HepG2 (cell line): ENCODE measurements at regions not wholly inside any gene's neighbourhood (a gene's known extent, or its start where the extent isn't known, plus 50 kb on each side); places are given as distances from the start of the nearest gene placed in this dataset.

Experiments
- ATAC-seq: fragments of 200-7000 bp; cut with Tn5 transposase; 3 replicates; pipeline ENCODE4 v1.9.1; 2020; ENCODE audit warnings: mild to moderate bottlenecking, moderate library complexity
- BruUV-seq: library from RNA; stranded (reverse); fragments of 400-500 nt; replicated peaks from 2 replicates; lab custom pipeline; 2021; lab: Mats Ljungman, UMichigan
- CTCF ChIA-PET: fragments of 300-600 bp; formaldehyde crosslinking; extraction: SDS; loops from one replicate; lab custom pipeline; 2021; ENCODE audit warnings: low total read pairs, inconsistent platforms, low intra/inter-chr PET ratio; lab: Yijun Ruan, JAX
- POLR2A ChIA-PET: fragments of 350-600 bp; sonication (Branson Sonifier 250); formaldehyde crosslinking; loops from one replicate; lab custom pipeline; 2020; ENCODE audit warnings: antibody characterized with exemption, inconsistent platforms; lab: Yijun Ruan, JAX
- DNase-seq: peaks from one replicate; pipeline ENCODE4 v3.0.0-alpha.2; 2015; ENCODE audit warnings: low spot score
- FAIRE-seq: peaks from 3 replicates; lab custom pipeline; 2011; peaks lifted over from hg19 to GRCh38; lab: Jason Lieb, UNC
- H2AFZ ChIP-seq: one replicate; pipeline ENCODE4 v1.6.1; 2011; ENCODE audit warnings: low read length, inconsistent platforms
- H3K27ac ChIP-seq: fragments of 300-600 bp; 3 replicates; pipeline ENCODE4 v1.8.0; 2011; ENCODE audit warnings: mixed run types, mild to moderate bottlenecking, mixed read lengths, low read length, inconsistent platforms; ENCODE audit not compliant: insufficient read depth; ENCODE audit errors: extremely low read length
- H3K27me3 ChIP-seq, 2 experiments: fragments of 200-600 bp in 1 of 2; 2 replicates in 1 of 2; 3 replicates in 1 of 2; pipeline versions ENCODE4 v1.6.0 to v1.8.0; 2011; ENCODE audit warnings: low read length in 2 of 2, mild to moderate bottlenecking in 2 of 2, moderate library complexity in 2 of 2, inconsistent platforms in 1 of 2; ENCODE audit not compliant: insufficient read depth in 2 of 2, control insufficient read depth in 1 of 2
- H3K36me3 ChIP-seq, 2 experiments: fragments of 200-600 bp in 1 of 2; replicated peaks in 1 of 2; 2 replicates in 1 of 2; 3 replicates in 1 of 2; pipeline versions ENCODE4 v1.5.1 to v1.8.0; 2011; ENCODE audit warnings: low read length in 2 of 2, inconsistent platforms in 1 of 2; ENCODE audit not compliant: insufficient read depth in 2 of 2, control insufficient read depth in 1 of 2
- H3K4me1 ChIP-seq: 2 replicates; pipeline ENCODE4 v1.5.1; 2012; ENCODE audit warnings: low read length, inconsistent platforms; ENCODE audit not compliant: insufficient read depth
- H3K4me2 ChIP-seq: 2 replicates; pipeline ENCODE4 v1.6.0; 2011; ENCODE audit warnings: low read depth, low read length, inconsistent platforms
- H3K4me3 ChIP-seq, 3 experiments: fragments of 200-600 bp in 1 of 3; sonication (generic), shearing (Covaris generic) in 1 of 3; replicated peaks in 1 of 3; 2 replicates each; pipeline ENCODE4 v1.5.1; 2011 to 2016; ENCODE audit warnings: low read length in 3 of 3, inconsistent platforms in 2 of 3, low read depth in 2 of 3, mild to moderate bottlenecking in 2 of 3, control low read depth in 1 of 3, mixed read lengths in 1 of 3; ENCODE audit not compliant: insufficient read depth in 1 of 3
- H3K79me2 ChIP-seq: one replicate; pipeline ENCODE4 v1.6.1; 2011; ENCODE audit warnings: low read length, inconsistent platforms; ENCODE audit not compliant: insufficient read depth
- H3K9ac ChIP-seq: 2 replicates; pipeline ENCODE4 v1.6.0; 2011; ENCODE audit warnings: mild to moderate bottlenecking, low read depth, low read length, inconsistent platforms; ENCODE audit not compliant: insufficient read depth
- H3K9me3 ChIP-seq: 2 replicates; pipeline ENCODE4 v1.5.1; 2012; ENCODE audit warnings: mild to moderate bottlenecking, low read length
- H4K20me1 ChIP-seq: 2 replicates; pipeline ENCODE4 v1.6.0; 2011; ENCODE audit warnings: inconsistent platforms, mild to moderate bottlenecking, low read length, moderate library complexity; ENCODE audit not compliant: insufficient read depth
- CBX5 ChIP-seq: sonication (generic); formaldehyde crosslinking; IDR thresholded peaks from 2 replicates; pipeline ENCODE4 v1.4.0; 2020; ENCODE audit warnings: missing genetic modification reagents, borderline replicate concordance
- HNRNPK ChIP-seq: fragments of 200-400 bp; formaldehyde crosslinking; IDR thresholded peaks from 2 replicates; pipeline ENCODE4 v1.6.1; 2018; ENCODE audit warnings: low read length, low read depth, moderate library complexity, mild to moderate bottlenecking; ENCODE audit not compliant: poor library complexity, severe bottlenecking
- WGBS: methylation state at CpG from one replicate; pipeline ENCODE4 v1.1.6; 2017; ENCODE audit warnings: low lambda C conversion rate; 5-methylcytosine and 5-hydroxymethylcytosine counted together
- in situ Hi-C: cut with HindIII; loops from 2 replicates; pipeline ENCODE4 v1.10.0; 2017; ENCODE audit warnings: low pct_unique_long_range_greater_than_20kb; ENCODE audit not compliant: extremely low pct_ligation_motif_present
- intact Hi-C: fragments of 100-400 bp; cut with micrococcal nuclease; formaldehyde crosslinking; loops from one replicate; pipeline ENCODE4 v1.10.0; 2022; ENCODE audit not compliant: unreplicated experiment
- TF ChIP-seq, protein P1 (sequence below): sonication (generic); formaldehyde crosslinking; IDR thresholded peaks from 2 replicates; pipeline ENCODE4 v1.4.0; 2020; ENCODE audit warnings: mild to moderate bottlenecking, missing genetic modification reagents

DNA sequence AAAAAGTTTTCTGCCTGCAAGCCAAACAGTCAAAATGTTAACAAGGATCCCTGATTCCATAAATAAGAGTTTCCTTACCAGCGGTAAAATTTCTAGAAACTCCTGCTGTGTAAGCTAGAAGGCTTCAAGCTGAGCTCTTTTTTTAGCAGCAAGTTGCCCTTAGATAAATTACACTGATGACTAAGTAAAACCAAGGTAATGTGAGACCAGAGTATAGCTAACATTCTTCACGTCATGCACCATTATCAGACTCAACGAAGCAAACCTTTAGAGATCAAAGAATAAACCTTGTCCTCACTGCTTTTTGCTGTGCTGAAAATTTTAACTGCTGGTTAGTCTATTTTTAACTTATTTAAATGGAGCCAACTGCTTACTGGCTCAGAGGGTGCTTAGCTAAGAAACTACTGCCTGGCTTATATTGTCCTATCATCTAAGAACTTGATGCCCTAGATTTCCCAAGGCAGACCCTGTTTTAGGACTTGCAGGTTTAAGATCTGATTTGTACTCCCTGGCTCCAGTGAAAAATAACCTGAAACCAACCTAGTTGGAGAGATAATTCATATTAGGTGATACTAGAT is 900.7 kb downstream of the JRKL start (continued):
- TF ChIP-seq, protein P1, sequence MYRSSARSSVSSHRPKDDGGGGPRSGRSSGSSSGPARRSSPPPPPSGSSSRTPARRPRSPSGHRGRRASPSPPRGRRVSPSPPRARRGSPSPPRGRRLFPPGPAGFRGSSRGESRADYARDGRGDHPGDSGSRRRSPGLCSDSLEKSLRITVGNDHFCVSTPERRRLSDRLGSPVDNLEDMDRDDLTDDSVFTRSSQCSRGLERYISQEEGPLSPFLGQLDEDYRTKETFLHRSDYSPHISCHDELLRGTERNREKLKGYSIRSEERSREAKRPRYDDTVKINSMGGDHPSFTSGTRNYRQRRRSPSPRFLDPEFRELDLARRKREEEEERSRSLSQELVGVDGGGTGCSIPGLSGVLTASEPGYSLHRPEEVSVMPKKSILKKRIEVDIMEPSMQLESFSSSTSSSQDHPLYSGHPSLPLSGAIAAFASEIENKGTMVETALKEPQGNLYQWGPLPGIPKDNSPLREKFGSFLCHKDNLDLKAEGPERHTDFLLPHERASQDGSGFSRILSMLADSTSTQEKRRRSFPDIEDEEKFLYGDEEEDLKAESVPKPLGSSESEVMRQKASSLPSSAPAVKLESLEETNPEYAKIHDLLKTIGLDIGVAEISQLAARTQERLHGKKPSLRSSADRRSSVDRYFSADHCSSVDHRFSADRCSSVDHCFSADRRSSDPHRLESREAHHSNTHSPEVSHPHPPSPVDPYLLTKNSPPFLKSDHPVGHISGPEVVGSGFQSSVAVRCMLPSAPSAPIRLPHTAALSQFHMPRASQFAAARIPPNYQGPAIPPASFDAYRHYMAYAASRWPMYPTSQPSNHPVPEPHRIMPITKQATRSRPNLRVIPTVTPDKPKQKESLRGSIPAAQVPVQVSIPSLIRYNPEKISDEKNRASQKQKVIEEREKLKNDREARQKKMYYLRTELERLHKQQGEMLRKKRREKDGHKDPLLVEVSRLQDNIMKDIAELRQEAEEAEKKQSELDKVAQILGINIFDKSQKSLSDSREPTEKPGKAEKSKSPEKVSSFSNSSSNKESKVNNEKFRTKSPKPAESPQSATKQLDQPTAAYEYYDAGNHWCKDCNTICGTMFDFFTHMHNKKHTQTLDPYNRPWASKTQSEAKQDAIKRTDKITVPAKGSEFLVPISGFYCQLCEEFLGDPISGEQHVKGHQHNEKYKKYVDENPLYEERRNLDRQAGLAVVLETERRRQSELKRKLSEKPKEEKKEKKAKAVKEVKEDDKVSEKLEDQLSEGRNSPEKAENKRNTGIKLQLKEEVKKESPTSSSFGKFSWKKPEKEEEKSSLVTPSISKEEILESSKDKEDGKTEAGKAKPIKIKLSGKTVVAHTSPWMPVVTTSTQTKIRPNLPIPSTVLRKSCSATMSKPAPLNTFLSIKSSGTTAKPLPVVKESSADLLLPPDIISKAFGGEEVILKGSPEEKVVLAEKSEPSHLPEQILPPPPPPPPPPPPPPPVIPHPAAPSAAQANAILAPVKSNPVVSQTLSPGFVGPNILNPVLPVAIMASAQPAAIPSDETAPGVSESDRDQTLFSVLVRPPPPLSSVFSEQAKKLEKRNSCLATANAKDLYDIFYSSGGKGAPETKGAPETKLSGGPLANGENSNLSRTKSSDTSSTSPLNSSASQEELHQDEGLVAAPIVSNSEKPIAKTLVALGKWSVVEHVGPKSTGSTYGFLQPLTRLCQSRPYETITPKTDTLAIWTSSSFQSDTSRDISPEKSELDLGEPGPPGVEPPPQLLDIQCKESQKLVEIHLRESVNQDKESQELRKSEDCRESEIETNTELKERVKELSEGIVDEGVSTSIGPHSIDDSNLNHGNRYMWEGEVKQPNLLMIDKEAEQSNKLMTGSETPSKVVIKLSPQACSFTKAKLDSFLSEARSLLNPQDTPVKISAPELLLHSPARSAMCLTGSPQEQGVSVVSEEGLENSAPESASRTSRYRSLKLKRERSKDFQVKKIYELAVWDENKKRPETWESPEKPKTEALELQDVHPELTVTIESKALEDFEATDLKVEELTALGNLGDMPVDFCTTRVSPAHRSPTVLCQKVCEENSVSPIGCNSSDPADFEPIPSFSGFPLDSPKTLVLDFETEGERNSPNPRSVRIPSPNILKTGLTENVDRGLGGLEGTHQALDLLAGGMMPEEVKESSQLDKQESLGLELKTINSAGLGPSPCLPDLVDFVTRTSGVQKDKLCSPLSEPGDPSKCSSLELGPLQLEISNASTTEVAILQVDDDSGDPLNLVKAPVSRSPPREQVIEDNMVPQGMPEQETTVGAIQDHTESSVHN: no peak

DNA sequence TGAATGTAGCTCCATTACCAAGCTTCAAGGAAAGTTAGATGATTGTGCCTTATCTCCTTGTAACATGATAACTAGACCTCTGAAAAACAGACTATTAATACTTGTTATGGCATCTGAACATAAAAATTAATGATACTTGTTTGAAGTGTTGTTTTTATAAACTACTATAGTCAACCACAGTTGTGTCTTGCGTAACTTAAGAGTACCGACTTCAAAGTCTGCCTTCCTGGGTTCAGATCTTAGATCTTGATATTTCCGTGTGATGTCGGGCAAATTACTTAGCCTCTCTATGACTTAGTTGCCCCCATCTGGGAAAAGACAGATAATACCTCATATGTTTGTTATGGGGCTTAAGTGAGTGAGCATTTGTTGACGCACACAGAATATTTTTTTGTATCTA is 906.5 kb downstream of the JRKL start:
- no TSS peak for BruUV-seq
- ChIA-PET CTCF (no interaction called here), POLR2A (no interaction called here)
- no peaks in the 10 kb centered on the region for H3K36me3 ChIP-seq
- no peak overlapping the region for H3K4me3 ChIP-seq
- WGBS: 14% methylated on average over 5 of the region's 5 CpGs
- H3K9me3 ChIP-seq: peaks cover 5% of the 10 kb centered on the region; the same call in 1 of the 2 replicates
- TF ChIP-seq CBX5 (CRISPR knock-in tag) (no peak), HNRNPK (no peak)
- no peaks in the 10 kb centered on the region for H3K79me2 ChIP-seq
- no peak overlapping the region for H3K4me2 ChIP-seq
- no peak for FAIRE-seq
- no peaks in the 10 kb centered on the region for H4K20me1 ChIP-seq
- H3K9ac ChIP-seq: no peak overlapping the region
- in situ Hi-C loops (no loop called here), intact Hi-C loops (no loop called here)
- H3K27ac ChIP-seq: no peak overlapping the region
- no peaks in the 10 kb centered on the region; a peak in 1 of 5 replicates for H3K27me3 ChIP-seq
- no peak overlapping the region for H2AFZ ChIP-seq
- no peaks in the 10 kb centered on the region for H3K4me1 ChIP-seq
- DNase-seq: no peak
- ATAC-seq: no peak
